GM12891 (cell line): ENCODE measurements at regions not wholly inside any gene's neighbourhood (a gene's known extent, or its start where the extent isn't known, plus 50 kb on each side); places are given as distances from the start of the nearest gene placed in this dataset.

ENCODE experiments used
- POLR2A ChIP-seq: IDR thresholded peaks from 2 replicates; pipeline ENCODE4 v1.6.1; 2011; ENCODE audit warnings: low read depth, low read length, control low read depth
- SPI1 ChIP-seq: IDR thresholded peaks from 2 replicates; pipeline ENCODE4 v1.6.1; 2011; ENCODE audit warnings: low read depth, low read length, control low read depth

- TF ChIP-seq SPI1 (no peak), POLR2A (no peak)
Measured at GRCh38 chr2:204184226-204184625, 247.7 kb downstream of the ICOS start.
